B cell (primary cell): ENCODE measurements at regions not wholly inside any gene's neighbourhood (a gene's known extent, or its start where the extent isn't known, plus 50 kb on each side); places are given as distances from the start of the nearest gene placed in this dataset.

ENCODE experiments used
- ATAC-seq: fragments of 200-7000 bp; cut with Tn5 transposase; one replicate; pipeline ENCODE4 v1.10.0; 2021; ENCODE audit warnings: low read depth, mild to moderate bottlenecking, moderate number of reproducible peaks, moderate library complexity
- CTCF ChIA-PET: fragments of 350-600 bp; sonication (Branson Sonifier 250); formaldehyde crosslinking; loops from one replicate; lab custom pipeline; 2021; ENCODE audit warnings: antibody characterized with exemption, inconsistent platforms; lab: Charles Lee
- POLR2A ChIA-PET: fragments of 350-600 bp; sonication (Branson Sonifier 250); formaldehyde crosslinking; loops from one replicate; lab custom pipeline; 2021; ENCODE audit warnings: antibody characterized with exemption; lab: Charles Lee
- DNase-seq: peaks from one replicate; pipeline ENCODE4 v3.0.0; 2013
- H2AFZ ChIP-seq: 2 replicates; pipeline ENCODE4 v1.6.1; 2012; ENCODE audit warnings: mild to moderate bottlenecking, low read depth, low read length; ENCODE audit not compliant: insufficient read depth, poor library complexity, severe bottlenecking
- H3K27ac ChIP-seq, 2 donors: 1 replicate in 1 of 2; 2 replicates in 1 of 2; pipeline ENCODE4 v1.5.1; 2012 to 2013; ENCODE audit warnings: low read length in 2 of 2, mild to moderate bottlenecking in 2 of 2, moderate library complexity in 1 of 2
- H3K27me3 ChIP-seq, 4 experiments: fragments of 200-600 bp in 1 of 4; sonication (generic) in 1 of 4; replicated peaks in 1 of 4; 1 replicate in 2 of 4; 2 replicates in 2 of 4; pipeline versions ENCODE4 v1.6.1 to v1.7.0; 2013 to 2016; ENCODE audit warnings: low read length in 3 of 4, mild to moderate bottlenecking in 2 of 4, mixed read lengths in 1 of 4, moderate library complexity in 1 of 4; ENCODE audit not compliant: insufficient read depth in 4 of 4, control insufficient read depth in 3 of 4; ENCODE audit errors: control extremely low read depth in 1 of 4
- H3K36me3 ChIP-seq, 2 experiments: replicated peaks in 1 of 2; 1 replicate in 1 of 2; 2 replicates in 1 of 2; pipeline versions ENCODE4 v1.6.1 to v1.7.1; 2013; ENCODE audit warnings: low read length in 1 of 2; ENCODE audit not compliant: insufficient read depth in 2 of 2, control insufficient read depth in 1 of 2; ENCODE audit errors: control extremely low read depth in 1 of 2, extremely low read depth in 1 of 2
- H3K4me1 ChIP-seq, 2 donors: fragments of 200-600 bp in 1 of 2; sonication (generic) in 1 of 2; 1 replicate in 1 of 2; 2 replicates in 1 of 2; pipeline versions ENCODE4 v1.5.1 to v1.6.1; 2013 to 2017; ENCODE audit warnings: low read length in 2 of 2; ENCODE audit not compliant: control insufficient read depth in 2 of 2, insufficient read depth in 2 of 2
- H3K4me2 ChIP-seq: replicated peaks from 2 replicates; pipeline ENCODE3; 2012; ENCODE audit warnings: mild to moderate bottlenecking, low read depth, low read length; ENCODE audit not compliant: poor library complexity, severe bottlenecking
- H3K4me3 ChIP-seq, 5 experiments: fragments of 200-600 bp in 1 of 5; sonication (generic) in 1 of 5; 1 replicate in 3 of 5; 2 replicates in 2 of 5; pipeline versions ENCODE4 v1.5.1 to v1.7.0; 2011 to 2016; ENCODE audit warnings: low read length in 4 of 5, mild to moderate bottlenecking in 4 of 5, low read depth in 2 of 5, control low read depth in 1 of 5, moderate library complexity in 1 of 5; ENCODE audit not compliant: insufficient read depth in 1 of 5; ENCODE audit errors: control extremely low read depth in 1 of 5, extremely low read depth in 1 of 5
- H3K79me2 ChIP-seq: fragments of 200-600 bp; sonication (generic); one replicate; pipeline ENCODE4 v1.6.0; 2016; ENCODE audit warnings: low read length; ENCODE audit not compliant: control insufficient read depth, insufficient read depth
- H3K9ac ChIP-seq: fragments of 200-600 bp; sonication (generic); 2 replicates; pipeline ENCODE4 v1.6.1; 2017; ENCODE audit warnings: mild to moderate bottlenecking, low read length, moderate library complexity
- H3K9me3 ChIP-seq, 3 donors: one replicate each; pipeline versions ENCODE4 v1.6.1 to v1.7.1; 2013; ENCODE audit warnings: low read length in 2 of 3; ENCODE audit not compliant: control insufficient read depth in 2 of 3, insufficient read depth in 1 of 3; ENCODE audit errors: control extremely low read depth in 1 of 3
- H4K20me1 ChIP-seq: 2 replicates; pipeline ENCODE4 v1.6.0; 2012; ENCODE audit warnings: mild to moderate bottlenecking, low read length; ENCODE audit not compliant: insufficient read depth, control insufficient read depth, poor library complexity, severe bottlenecking
- H3K27ac Mint-ChIP-seq: one replicate; pipeline ENCODE4 v1.8.0; 2021; ENCODE audit warnings: mixed read lengths
- H3K27me3 Mint-ChIP-seq: one replicate; pipeline ENCODE4 v1.8.0; 2021; ENCODE audit warnings: mixed read lengths
- H3K4me1 Mint-ChIP-seq: one replicate; pipeline ENCODE4 v1.8.0; 2021; ENCODE audit warnings: mixed read lengths
- H3K4me3 Mint-ChIP-seq: one replicate; pipeline ENCODE4 v1.8.0; 2021; ENCODE audit warnings: mixed read lengths
- H3K9me3 Mint-ChIP-seq: one replicate; pipeline ENCODE4 v1.8.0; 2022; ENCODE audit warnings: mixed read lengths; ENCODE audit not compliant: insufficient read depth
- EZH2 ChIP-seq: IDR thresholded peaks from 2 replicates; pipeline ENCODE4 v1.6.1; 2012; ENCODE audit warnings: borderline replicate concordance, low read depth, mild to moderate bottlenecking, moderate library complexity, low read length; ENCODE audit not compliant: insufficient read depth, poor library complexity, severe bottlenecking
- WGBS: methylation state at CpG from one replicate; pipeline ENCODE4 v1.1.5; 2013; ENCODE audit warnings: missing lambda C conversion rate; ENCODE audit not compliant: insufficient coverage; 5-methylcytosine and 5-hydroxymethylcytosine counted together
- intact Hi-C: fragments of 100-400 bp; cut with micrococcal nuclease; formaldehyde crosslinking; loops from one replicate; pipeline ENCODE4 v1.10.0; 2022
- TF ChIP-seq, protein P1 (sequence below): fragments of 200-600 bp; IDR thresholded peaks from one replicate; pipeline ENCODE4 v1.8.0; 2022; ENCODE audit warnings: antibody characterized with exemption, mild to moderate bottlenecking

DNA sequence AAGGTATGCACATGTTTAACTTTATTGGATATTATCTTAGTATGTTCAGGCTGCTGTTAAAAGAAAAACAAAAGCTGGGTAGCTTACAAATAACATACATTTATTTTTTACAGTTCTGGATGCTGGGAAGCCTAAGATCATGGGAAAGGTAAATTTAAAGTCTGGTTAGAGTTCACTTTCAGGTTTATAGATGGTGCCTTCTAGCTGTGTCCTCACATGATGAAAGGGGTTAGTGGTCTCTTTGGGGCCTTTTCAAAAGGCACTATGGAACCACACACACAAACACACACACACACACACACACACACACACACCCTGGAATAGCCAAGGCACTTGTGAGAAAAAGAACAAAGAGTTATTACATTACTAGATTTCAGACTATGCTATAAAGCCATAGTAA, 805.8 kb upstream of the GJE1 start:
- ATAC-seq (no peak), DNase-seq (no peak)
- no peaks in the 10 kb centered on the region for H3K4me1 ChIP-seq
- ChIA-PET CTCF (no interaction called here), POLR2A (no interaction called here)
- no peaks in the 10 kb centered on the region for H3K4me1 Mint-ChIP-seq
- H3K4me3 ChIP-seq, result no peak overlapping the region
- H3K4me3 Mint-ChIP-seq, result no peak overlapping the region
- no peak overlapping the region for H3K27ac ChIP-seq
- no peaks in the 10 kb centered on the region for H3K9me3 ChIP-seq
- no peak overlapping the region for H2AFZ ChIP-seq
- no peaks in the 10 kb centered on the region for H4K20me1 ChIP-seq
- TF ChIP-seq, protein P1, sequence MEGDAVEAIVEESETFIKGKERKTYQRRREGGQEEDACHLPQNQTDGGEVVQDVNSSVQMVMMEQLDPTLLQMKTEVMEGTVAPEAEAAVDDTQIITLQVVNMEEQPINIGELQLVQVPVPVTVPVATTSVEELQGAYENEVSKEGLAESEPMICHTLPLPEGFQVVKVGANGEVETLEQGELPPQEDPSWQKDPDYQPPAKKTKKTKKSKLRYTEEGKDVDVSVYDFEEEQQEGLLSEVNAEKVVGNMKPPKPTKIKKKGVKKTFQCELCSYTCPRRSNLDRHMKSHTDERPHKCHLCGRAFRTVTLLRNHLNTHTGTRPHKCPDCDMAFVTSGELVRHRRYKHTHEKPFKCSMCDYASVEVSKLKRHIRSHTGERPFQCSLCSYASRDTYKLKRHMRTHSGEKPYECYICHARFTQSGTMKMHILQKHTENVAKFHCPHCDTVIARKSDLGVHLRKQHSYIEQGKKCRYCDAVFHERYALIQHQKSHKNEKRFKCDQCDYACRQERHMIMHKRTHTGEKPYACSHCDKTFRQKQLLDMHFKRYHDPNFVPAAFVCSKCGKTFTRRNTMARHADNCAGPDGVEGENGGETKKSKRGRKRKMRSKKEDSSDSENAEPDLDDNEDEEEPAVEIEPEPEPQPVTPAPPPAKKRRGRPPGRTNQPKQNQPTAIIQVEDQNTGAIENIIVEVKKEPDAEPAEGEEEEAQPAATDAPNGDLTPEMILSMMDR, result no peak
- TF ChIP-seq EZH2, result no peak
- H3K9ac ChIP-seq, result no peak overlapping the region
- no peaks in the 10 kb centered on the region for H3K27me3 ChIP-seq
- no peak overlapping the region for H3K27ac Mint-ChIP-seq
- no peaks in the 10 kb centered on the region for H3K79me2 ChIP-seq
- intact Hi-C loops, result no loop called here
- H3K36me3 ChIP-seq, result no peaks in the 10 kb centered on the region
- no peaks in the 10 kb centered on the region for H3K9me3 Mint-ChIP-seq
- H3K4me2 ChIP-seq, result no peak overlapping the region
- H3K27me3 Mint-ChIP-seq, result no peaks in the 10 kb centered on the region

DNA sequence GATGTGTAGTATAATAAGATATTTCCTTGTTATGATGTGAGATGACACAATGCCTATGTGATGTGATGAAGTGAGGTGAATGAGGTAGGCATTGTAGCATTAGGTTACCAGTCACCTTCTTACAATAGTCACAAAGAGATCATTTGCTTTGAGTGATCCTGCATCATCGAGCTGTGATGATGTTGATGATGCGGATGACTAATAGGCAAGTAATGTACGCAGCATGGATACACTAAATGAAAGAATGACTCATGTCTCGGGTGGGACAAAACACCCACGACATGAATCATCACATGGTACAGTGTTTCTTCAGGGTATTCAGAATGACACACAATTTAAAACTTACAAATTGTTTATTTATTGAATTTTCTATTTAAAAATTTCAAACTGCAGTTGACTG, 806.3 kb upstream of the GJE1 start:
- no peak overlapping the region for H3K4me3 ChIP-seq
- H3K4me1 ChIP-seq, result no peaks in the 10 kb centered on the region
- Mint-ChIP-seq H3K4me3 (peak overlapping the region; percentile 10), H3K27ac (no peak overlapping the region), H3K27me3 (no peaks in the 10 kb centered on the region), H3K9me3 (no peaks in the 10 kb centered on the region), H3K4me1 (no peaks in the 10 kb centered on the region)
- no peaks in the 10 kb centered on the region for H4K20me1 ChIP-seq
- TF ChIP-seq, protein P1, result no peak
- no peak for TF ChIP-seq EZH2
- no peaks in the 10 kb centered on the region for H3K36me3 ChIP-seq
- ChIA-PET CTCF (no interaction called here), POLR2A (no interaction called here)
- intact Hi-C loops, result no loop called here
- no CpG with 5 or more reads among the region's 5 CpGs for WGBS
- H3K9ac ChIP-seq, result no peak overlapping the region
- no peaks in the 10 kb centered on the region for H3K27me3 ChIP-seq
- H3K4me2 ChIP-seq, result no peak overlapping the region
- DNase-seq, result no peak
- ATAC-seq, result peak; percentile 31
- no peaks in the 10 kb centered on the region for H3K79me2 ChIP-seq
- H3K27ac ChIP-seq, result no peak overlapping the region
- no peak overlapping the region for H2AFZ ChIP-seq
- H3K9me3 ChIP-seq, result no peaks in the 10 kb centered on the region
